GM21526 (cell line): ENCODE measurements at regions not wholly inside any gene's neighbourhood (a gene's known extent, or its start where the extent isn't known, plus 50 kb on each side); places are given as distances from the start of the nearest gene placed in this dataset.
A peak's percentile ranks its signal among the peaks of the same experiment; 100 is the strongest.
"Not testable (repeated sequence)": the region's sequence is repeated elsewhere in the genome, so short reads cannot be mapped to it uniquely, and the experiment has no call there.

Experiments used
- ATAC-seq: cut with Tn5 transposase; IDR thresholded peaks from one replicate; pipeline ENCODE4 v1.9.1; 2021; ENCODE audit warnings: moderate library complexity; ENCODE audit not compliant: unreplicated experiment, low FRiP score

DNA sequence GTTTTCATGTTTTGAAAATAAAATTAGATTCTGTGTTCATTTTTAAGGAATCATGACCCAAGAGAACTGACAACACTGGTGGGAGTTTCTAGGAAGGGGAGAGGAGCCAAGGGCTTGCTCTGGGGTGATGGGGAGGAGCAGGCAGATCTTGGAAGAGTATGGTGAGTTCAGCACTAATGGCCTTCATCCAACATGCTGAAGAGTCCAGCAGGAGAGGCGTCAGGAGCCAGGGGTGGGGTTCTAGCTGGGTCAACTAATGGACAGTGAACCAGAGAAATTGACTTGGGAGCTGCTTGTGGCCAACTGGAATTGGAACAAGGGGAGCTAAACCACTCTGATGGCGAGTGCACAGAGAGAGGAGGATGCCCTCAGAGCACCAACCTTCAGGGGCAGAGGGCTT lies 107.1 kb downstream of the MRPL14 start:
- no peak for ATAC-seq

DNA sequence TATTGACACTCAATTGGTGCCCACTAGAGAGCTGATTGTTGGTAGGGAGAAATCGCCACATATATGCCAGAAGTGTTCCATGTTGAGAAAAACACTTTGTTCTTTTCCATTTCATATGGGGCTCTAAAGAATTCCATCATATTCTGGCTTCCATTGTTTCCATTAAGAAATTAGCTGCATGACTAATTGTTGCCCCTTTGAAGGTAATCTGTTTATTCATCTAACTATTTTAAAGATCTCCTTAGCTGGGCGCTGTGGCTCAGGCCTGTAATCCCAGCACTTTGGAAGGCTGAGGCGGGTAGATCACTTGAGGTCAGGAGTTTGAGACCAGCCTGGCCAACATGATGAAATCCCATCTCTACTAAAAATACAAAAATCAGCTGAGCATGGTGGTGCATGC lies 109.9 kb downstream of the MRPL14 start:
- ATAC-seq, result not testable (repeated sequence)

DNA sequence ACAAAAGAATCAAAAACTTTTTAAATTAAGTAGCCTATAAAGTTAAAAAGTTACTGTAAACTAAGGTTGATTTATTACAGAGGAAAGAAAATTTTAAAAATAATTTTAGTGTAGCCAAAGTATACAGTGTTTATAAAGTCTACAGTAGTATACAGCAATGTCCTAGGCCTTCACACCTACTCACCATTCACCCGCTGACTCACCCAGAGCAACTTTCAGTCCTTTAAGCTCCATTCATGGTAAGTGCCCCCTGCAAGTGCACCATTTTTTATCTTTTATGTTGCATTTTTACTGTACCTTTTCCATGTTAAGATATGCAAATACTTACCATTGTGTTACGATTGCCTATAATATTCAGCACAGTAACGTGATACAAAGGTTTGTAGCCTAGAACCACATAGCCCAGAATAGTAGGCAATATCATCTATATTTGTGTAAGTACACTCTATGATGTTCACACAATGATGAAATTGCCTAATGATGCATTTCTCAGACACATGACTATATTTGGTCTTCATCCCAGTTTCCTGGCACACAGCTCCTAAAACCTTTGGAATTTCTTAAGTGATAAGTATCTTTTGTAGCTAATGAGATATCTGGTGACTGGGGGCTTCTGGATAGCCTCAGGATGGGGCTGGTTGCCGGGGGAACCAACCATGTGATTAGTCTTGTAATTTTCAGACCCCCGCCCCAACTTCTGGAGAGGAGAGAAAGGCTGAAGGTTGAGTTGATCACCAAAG lies 111.0 kb downstream of the MRPL14 start:
- ATAC-seq, result no peak

DNA sequence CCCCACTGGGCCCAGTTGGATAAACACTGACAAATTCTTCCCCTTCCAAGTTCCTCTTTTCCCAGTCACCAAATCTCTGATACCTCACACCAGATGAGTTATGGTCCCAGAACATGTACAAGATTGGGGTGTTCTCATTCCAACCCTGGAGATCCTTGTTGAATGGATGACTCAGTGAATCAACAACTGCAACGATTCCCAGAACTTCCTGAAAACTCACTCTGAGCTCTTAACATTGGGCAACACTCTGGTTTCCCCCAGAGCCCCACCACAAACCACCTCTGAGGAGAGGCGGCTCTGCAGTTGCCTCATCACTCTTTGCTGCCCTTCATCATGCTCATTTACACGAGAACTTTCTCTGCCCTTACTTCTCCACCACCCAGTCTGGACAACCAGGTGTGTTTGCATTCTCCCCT lies 115.2 kb downstream of the MRPL14 start:
- ATAC-seq, result no peak

DNA sequence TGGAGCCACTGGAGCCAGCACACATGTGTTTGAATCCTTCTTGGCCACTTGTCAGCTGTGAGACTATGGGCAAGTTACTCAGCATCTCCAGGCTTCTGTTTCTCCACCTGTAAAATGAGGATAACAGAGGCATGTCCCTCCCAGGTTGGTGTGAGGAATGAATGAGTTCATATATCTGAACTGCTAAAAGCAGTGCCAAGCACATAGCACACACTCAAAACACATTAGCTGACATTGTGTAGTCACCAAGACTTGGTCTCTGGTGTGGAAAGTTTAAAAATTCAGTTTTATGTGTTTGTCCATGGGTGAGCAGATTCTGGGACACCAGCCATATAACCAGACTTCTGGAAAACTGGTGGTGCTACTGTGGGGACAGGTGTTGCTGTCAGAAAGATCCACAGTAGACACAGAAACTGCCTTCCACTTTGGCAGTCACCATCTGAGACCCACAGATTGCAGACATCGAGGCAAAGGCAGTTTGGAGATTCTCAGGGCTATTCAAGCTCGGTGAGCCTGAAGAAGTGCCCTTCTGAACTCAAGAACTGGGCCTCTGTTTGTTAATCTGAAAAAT lies 115.8 kb downstream of the MRPL14 start:
- ATAC-seq, result no peak

DNA sequence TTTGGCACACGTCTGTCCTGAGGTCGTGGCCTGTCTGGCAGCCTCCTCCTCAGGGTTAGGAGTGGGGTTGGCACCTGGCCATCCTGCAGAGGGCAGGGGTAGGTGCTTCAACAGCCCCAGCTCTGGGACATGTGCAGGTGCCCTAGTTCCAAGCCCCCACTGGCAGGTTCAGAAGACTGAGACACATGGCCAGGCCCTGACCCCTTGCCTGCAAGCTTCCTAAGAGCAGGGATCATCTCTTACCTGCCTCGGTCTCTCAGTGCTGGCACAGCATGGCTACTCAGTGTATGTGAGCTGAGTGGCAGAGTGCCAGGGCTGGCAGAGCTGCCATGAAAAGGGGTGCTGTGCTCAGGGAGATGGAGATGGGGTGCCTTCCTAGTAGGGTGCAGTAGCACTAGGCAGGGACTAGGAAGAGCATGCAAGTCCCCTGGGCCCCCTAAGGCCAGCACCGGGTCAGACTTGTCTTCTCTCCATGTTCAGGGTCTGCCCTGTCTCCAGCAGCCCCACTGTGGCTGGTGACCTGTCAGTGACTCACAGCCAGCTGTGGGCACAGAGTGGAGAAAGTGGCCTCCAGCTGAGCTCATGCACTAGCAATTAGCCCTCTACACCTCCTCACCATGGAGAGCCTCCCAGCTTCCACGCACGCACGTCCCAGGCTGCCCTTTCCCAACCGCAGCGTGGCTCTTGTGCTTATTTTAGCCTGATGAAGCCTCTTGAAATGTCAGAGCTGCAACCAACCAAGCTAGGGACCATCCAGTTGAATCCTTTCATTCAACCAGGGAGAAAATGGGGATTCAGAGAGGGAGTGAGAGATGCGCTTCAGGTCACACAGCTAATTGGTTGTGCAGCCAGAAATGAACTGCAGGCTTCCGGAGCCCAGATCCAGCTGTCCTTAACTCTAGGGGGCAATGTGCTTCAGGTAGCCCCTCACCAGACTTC lies 116.6 kb downstream of the MRPL14 start:
- ATAC-seq, result no peak

DNA sequence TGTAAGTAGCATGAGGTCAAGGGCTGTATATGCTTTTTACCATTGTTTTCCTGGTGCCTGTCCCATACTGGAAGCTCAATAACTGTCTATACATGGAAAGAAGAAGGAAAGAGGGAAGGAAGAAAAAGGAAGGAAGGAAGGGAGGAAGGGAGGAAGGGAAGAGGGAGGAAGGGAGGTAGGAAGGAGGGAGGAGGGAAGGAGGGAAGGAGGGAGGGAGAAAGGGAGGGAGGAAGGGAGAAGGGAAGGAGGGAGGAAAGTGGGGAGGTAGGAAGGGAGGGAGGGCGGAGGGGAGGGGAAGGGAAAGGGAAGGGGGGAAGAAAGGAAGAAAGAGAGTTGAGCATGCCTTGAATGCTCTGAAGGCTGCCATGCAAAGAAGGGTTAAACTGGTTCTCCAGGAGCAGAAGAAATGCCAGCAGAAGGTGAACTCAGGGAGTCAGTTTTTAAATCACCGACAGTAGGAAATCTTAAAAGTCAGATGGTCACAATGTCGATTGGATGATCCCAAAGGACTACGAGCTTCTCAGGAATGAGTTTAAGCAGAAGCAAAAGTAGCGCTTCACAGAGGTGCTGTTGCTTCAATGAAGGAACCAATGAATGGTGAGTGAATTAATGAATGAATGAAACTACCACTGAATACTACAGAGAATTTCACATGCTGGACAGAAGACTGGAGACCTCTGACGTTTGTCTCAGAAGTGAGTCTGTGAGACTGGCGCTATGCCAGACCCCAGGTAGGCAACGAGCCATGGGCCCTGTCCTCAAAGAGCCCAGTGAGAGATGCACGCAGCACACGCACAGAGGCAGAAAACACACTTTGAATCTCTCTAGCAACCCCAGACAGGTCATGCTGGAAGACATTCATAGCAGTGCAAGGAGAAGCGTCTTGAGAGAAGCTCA lies 117.6 kb downstream of the MRPL14 start:
- ATAC-seq, result no peak

DNA sequence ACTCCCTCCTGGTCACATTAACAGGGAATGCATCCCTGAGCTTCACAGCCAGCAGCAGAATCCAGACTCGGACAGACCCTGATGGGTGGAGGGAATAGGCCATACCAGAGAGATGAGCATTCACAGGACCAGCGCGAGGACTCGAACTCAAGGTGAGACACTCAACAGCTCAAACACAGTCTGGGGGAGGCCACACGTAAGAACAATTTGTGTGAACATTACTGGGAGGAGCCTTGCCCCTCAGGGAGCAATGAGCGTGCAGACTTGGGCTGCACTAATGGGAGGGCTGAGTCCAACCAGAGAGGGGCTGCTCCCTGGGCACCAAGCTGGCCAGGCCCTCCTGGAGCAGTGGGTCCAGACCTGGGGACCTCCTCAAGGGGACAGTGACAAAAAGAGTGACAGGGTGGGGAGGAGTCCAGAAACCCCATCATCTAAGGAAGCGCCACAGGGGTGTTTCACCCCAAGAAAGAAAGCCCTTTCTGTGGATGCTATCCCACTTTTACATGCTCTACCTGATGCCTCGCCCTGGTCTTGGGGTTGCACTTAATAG lies 118.4 kb downstream of the MRPL14 start:
- ATAC-seq, result no peak

DNA sequence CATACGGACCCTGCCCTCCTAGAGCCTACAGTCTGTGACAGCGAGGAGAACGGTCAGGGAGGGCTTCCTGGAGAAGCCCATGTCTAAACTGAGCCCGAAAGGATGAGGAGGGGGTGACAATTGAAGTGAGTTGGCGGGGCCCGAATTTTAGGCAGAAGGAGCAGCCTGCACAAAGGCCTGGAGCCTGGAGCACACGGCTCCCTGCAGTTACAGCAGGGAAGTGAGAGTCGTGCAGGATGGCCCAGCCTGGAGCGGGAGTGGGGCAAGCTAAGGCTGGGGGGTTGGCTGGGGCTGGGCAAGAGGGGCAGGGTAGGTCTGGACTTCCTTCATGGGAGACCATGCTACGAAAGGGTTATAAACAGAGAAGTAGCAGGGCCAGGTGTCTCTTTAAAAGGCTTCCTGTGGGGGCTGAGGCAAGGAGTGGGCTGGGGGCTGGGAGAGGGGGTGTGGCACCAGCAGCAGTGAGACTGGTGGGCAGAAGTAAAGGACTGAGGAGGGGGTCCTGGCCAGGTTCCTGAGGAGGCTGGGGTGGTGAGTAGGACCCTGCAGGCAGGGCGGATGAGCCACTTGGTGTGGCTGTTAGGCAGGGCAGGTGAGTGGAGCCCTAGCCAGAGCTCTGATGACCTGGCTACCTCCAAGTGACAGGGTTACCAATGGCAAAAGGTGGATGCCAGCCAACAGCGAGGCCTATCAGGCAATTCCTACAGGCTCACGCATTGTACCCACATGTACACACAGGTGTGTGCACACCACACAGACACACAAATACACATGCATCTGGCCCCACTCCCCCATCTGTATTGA lies 119.2 kb downstream of the MRPL14 start:
- ATAC-seq, result no peak

DNA sequence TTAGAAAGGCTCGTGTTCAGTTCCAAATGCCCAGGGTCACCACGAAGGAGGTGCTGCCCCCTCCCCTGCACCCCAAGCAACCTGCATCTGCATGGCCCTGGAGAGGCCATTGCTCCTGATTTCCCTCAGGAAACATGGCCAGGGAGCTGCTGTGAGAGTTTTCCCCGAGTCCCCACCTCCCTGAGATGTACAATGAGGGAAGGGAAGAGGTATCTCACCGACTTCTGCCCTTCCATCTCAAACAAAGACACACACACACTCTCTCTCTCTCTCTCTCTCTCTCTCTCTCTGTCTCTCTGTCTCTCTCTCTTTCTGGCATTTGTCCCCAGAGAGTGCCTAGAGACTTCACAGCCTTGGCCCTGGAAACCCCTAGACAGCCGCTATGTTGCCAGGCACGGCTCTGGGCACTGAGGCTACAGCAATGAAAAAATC lies 120.4 kb downstream of the MRPL14 start:
- ATAC-seq, result no peak

DNA sequence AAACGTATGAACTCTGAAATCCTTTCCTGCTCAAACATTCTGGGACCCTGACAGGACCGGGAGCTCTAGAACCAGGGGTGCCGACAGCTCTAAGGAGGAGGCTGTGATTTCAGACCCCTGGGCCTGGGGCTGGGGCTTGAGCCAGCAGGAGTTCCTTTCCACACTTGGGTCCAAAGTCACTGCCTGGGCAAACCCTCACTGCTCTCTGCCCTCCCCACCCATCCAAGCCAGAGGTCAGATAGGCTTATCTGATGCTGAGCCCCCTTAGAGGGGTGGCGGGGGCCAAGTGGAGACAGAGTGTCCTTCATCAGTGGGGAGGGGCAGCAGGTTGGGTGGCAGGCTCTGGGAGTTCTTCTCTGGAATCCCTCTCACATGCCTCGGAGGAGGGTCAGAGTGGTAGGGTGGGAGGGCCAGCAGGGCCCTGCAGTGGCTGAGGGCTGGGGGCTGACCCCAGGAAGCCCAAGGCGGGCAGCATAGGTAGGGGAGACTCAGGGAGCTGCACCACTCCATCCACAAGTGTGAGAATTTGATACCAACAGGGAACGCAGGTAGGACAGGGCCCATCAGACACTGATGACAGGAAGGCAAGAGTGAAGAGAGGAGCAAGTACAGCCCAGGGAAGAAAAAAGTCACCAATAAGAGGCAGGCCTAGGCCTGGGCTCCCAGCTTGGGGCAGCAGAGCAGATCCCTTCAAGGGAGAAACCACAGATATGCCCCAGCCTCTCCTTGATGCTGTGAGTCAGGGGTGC lies 121.0 kb downstream of the MRPL14 start:
- ATAC-seq, result no peak

DNA sequence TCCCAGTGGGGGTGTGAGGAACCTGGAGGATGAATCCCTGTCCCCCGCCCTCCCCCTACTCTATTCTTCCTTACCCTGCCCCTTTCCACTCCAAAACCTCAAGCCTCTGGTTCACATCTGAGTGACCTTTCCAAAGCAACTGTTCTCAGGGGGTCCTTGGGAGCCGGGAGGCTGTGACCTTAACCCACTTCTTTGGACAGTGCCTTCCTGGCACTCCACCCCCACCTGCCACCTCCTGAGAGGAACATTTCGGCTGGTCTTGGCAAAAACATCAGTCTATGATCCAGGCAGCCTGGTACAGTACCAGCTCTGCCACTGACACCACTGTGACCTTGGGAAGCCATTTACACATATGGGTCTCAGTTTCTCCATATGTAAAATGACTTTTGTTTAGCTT lies 121.7 kb downstream of the MRPL14 start:
- no peak for ATAC-seq

DNA sequence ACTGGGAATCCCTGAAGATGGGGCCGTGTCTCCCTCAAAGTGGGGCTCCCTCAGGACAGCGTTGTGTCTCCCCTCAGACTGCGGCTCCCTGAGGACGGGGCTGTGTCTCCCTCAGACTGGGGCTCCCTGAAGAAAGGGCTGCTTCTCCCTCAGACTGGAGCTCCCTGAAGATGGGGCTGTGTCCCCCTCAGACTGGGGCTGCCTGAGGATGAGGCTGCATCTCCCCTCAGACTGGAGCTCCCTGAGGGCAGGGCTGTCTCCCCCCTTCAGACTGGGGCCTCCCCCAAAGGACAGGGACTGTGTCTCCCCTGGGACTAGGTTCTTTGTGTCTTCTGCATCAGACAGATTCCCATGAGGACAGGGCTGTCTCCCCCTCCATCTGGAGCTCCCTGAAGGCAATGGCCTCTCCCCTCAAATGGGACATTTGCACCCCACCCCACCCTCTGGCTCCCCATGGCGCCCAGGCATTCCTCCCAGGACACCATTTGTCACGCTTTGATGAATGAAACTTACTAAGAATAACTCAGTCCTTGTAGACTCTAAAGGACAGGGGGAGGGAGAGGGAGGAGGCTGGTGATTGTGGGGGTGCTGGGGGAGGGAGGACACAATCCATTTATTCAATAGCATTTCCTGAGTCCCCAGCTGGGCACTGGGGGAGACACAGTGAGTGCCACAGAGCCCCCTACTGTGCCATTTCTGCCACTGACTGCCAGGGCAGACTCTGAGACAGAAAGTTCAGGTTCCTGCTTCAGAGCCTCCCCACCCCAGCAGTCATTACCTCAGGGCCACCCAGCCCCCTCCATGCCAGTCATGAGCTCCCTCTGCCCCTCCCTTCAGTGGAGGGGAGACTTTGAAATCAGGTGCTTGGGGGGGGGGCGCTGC lies 122.4 kb downstream of the MRPL14 start:
- ATAC-seq, result no peak

DNA sequence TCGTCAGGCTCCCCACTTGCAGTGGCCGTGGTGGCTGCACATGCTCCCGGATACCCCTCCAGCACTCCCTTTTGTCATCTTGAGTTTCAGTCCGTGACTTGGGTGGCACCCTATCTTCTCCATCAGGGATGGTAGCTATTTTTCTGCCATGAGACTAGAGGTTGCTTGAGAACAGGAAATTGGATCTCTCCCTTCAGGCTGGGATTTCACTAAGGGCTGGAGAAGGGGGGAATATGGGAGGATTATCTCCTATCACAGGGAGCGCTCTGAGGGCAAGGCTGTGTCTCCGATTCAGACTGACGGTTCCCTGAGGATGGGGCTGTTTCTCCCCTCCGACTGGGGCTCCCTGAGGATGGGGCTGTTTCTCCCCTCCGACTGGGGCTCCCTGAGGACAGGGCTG lies 123.1 kb downstream of the MRPL14 start:
- ATAC-seq, result no peak

DNA sequence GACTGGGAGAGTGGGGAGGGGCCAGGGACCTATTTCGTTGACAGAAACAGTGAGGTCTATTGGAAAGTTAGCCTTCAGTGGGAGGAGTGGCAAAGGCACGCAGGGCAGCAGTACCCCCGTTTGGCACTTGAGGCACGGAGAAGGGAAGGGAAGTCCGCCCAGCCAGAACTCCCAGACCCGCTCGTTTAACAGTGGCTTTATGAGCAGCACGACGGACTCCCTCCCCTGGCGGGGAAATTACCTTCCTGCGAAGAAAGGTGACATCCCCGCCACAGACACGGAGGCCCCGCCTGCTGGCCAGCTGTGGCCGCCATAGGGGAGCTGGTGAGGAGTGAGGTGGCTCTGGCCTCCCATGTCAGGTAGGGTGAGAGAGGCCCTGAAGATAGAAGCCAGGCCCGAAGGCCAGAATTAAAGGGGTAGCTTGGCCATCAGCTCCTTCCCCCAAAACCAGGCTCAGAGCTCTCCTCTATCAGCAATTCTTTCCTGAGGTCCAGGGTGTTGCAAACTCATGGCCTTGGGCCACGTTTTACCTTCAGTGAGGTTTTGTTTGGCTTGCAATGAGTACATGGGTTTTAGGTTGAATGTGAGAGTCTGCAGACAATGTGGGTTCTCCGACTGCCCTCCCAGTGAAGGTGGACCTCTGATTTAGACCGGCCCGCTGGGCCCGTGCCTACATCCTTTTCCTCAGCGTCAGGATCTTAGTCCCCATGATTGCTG lies 123.7 kb downstream of the MRPL14 start:
- ATAC-seq, result no peak

DNA sequence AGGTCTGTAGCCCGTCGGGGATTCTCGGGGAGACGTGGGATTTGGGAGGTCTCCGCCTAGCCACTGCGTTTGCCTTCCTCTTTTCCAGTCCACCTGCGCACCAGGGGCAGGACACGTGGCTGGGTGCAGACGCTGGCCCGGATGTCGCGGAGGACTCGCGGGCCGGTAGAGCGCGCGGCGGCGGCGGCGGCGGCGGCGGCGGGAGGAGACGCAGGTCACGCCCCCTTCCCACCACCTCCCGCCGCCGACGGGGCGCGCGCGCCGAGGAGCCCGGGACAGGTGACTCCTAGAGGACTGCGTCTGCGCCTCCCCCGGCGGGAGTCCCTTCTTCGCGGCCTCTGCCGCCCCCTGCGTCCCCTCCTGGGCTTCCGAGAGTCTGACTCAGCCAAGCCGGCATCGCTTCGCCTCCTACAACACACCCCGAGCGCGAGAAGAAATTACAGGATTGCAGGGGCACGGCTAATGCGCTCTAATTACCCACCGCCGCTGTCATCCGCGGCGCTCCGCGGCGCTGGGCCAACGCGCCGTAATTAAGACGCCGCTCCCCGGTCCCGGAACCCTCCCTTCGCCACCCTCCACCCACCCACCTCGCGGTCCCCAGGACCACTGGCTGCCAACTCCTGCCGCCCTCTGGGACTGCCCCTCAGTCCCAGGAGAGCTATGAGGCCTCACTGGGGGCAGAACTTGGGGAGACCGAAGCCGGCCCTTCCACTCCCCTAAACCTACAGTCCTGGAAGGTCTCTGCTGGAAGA lies 124.5 kb downstream of the MRPL14 start:
- ATAC-seq, result peak; percentile 39
